Epithelial cell of proximal tubule (primary cell): ENCODE measurements at regions not wholly inside any gene's neighbourhood (a gene's known extent, or its start where the extent isn't known, plus 50 kb on each side); places are given as distances from the start of the nearest gene placed in this dataset.
A peak's percentile ranks its signal among the peaks of the same experiment; 100 is the strongest.

Experiments used
- DNase-seq: peaks from one replicate; pipeline ENCODE4 v3.0.0-alpha.2; 2011; ENCODE audit warnings: low read depth
- H3K4me3 ChIP-seq: 2 replicates; pipeline ENCODE4 v1.5.1; 2011; ENCODE audit warnings: low read depth, mild to moderate bottlenecking, low read length
- CTCF ChIP-seq: conservative IDR thresholded peaks from 2 replicates; pipeline ENCODE4 v1.5.1; 2012; ENCODE audit warnings: low read depth, mild to moderate bottlenecking, low read length

GRCh38 chr11:130666781-130667251 lies 218.4 kb downstream of the ADAMTS15 start:
- H3K4me3 ChIP-seq: no peak overlapping the region
- no peak for DNase-seq
- TF ChIP-seq CTCF: peak; percentile 27

- H3K4me3 ChIP-seq: no peak overlapping the region
- no peak for TF ChIP-seq CTCF
- DNase-seq: no peak
These were observed 220.3 kb downstream of the ADAMTS15 start for GRCh38 chr11:130668751-130669150.

- H3K4me3 ChIP-seq: no peak overlapping the region
- TF ChIP-seq CTCF: no peak
- no peak for DNase-seq
These were observed 221.8 kb downstream of the ADAMTS15 start for GRCh38 chr11:130670200-130670599.

- DNase-seq: peak; percentile 83
- TF ChIP-seq CTCF: no peak
- H3K4me3 ChIP-seq: no peak overlapping the region
These were observed 223.6 kb downstream of the ADAMTS15 start for GRCh38 chr11:130671801-130672700.

- no peak for TF ChIP-seq CTCF
- H3K4me3 ChIP-seq: no peak overlapping the region
- DNase-seq: peak; percentile 56
These were observed 224.5 kb downstream of the ADAMTS15 start for GRCh38 chr11:130672911-130673310.

GRCh38 chr11:130673698-130674097 lies 225.3 kb downstream of the ADAMTS15 start:
- no peak overlapping the region for H3K4me3 ChIP-seq
- no peak for DNase-seq
- no peak for TF ChIP-seq CTCF
